Suppressor macrophage (primary cell): ENCODE measurements at regions not wholly inside any gene's neighbourhood (a gene's known extent, or its start where the extent isn't known, plus 50 kb on each side); places are given as distances from the start of the nearest gene placed in this dataset.

Experiments used
- DNase-seq, 4 experiments: peaks; one replicate each; pipeline ENCODE4 v3.0.0-alpha.2; 2020 to 2022

GRCh38 chr5:167644619-167645018, 646.8 kb upstream of the WWC1 start:
- no peak for DNase-seq

- no peak for DNase-seq
Observed at GRCh38 chr5:167649471-167649870, 642.0 kb upstream of the WWC1 start.

- no peak for DNase-seq
Observed at GRCh38 chr5:167652690-167653089, 638.8 kb upstream of the WWC1 start.

- DNase-seq, result no peak
Observed at GRCh38 chr5:167653645-167654106, 637.8 kb upstream of the WWC1 start.

GRCh38 chr5:167657016-167657415, 634.4 kb upstream of the WWC1 start:
- DNase-seq, result no peak

GRCh38 chr5:167658889-167659288, 632.6 kb upstream of the WWC1 start:
- no peak for DNase-seq

GRCh38 chr5:167661605-167662004, 629.8 kb upstream of the WWC1 start:
- no peak for DNase-seq

- no peak for DNase-seq
Observed at GRCh38 chr5:167664222-167664804, 627.1 kb upstream of the WWC1 start.

GRCh38 chr5:167665841-167666375, 625.5 kb upstream of the WWC1 start:
- no peak for DNase-seq

GRCh38 chr5:167671176-167671575, 620.3 kb upstream of the WWC1 start:
- DNase-seq, result no peak

GRCh38 chr5:167673942-167674341, 617.5 kb upstream of the WWC1 start:
- no peak for DNase-seq

GRCh38 chr5:167678481-167678880, 613.0 kb upstream of the WWC1 start:
- no peak for DNase-seq

GRCh38 chr5:167684251-167684650, 607.2 kb upstream of the WWC1 start:
- DNase-seq, result no peak

GRCh38 chr5:167688341-167689130, 602.9 kb upstream of the WWC1 start:
- no peak for DNase-seq

GRCh38 chr5:167694325-167695147, 596.9 kb upstream of the WWC1 start:
- no peak for DNase-seq

GRCh38 chr5:167696558-167697314, 594.7 kb upstream of the WWC1 start:
- DNase-seq, result no peak

GRCh38 chr5:167699432-167699831, 592.0 kb upstream of the WWC1 start:
- DNase-seq, result no peak

- DNase-seq, result no peak
Observed at GRCh38 chr5:167701051-167701450, 590.4 kb upstream of the WWC1 start.

- no peak for DNase-seq
Observed at GRCh38 chr5:167702014-167702413, 589.4 kb upstream of the WWC1 start.

- DNase-seq, result no peak
Observed at GRCh38 chr5:167708449-167708848, 583.0 kb upstream of the WWC1 start.

GRCh38 chr5:167709625-167710024, 581.8 kb upstream of the WWC1 start:
- no peak for DNase-seq

- no peak for DNase-seq
Observed at GRCh38 chr5:167710444-167711073, 580.9 kb upstream of the WWC1 start.
